ENCODE measurements at regions not wholly inside any gene's neighbourhood (a gene's known extent, or its start where the extent isn't known, plus 50 kb on each side); places are given as distances from the start of the nearest gene placed in this dataset.

GRCh38 chr11:119843877-119844276 lies 114.9 kb upstream of the NECTIN1 start:
- TF ChIP-seq POLR2A (IDR thresholded peaks at IDR 0.05; ENCODE audit: low read depth, low read length) (no peak), CEBPB (IDR thresholded peaks at IDR 0.05; ENCODE audit: low read depth, low read length) (no peak), CHD1 (IDR thresholded peaks at IDR 0.05; ENCODE audit: low read depth, low read length) (no peak), FOS (IDR thresholded peaks at IDR 0.05; ENCODE audit: low read depth, low read length) (no peak), RFX5 (IDR thresholded peaks at IDR 0.05; ENCODE audit: low read depth, low read length) (no peak), SMC3 (IDR thresholded peaks at IDR 0.05; ENCODE audit: low read depth, low read length) (no peak), MXI1 (IDR thresholded peaks at IDR 0.05; ENCODE audit: borderline replicate concordance, low read depth, low read length) (no peak), MAFK (IDR thresholded peaks at IDR 0.05; ENCODE audit: low read depth, low read length) (no peak), RAD21 (IDR thresholded peaks at IDR 0.05; ENCODE audit: low read length) (no peak), RCOR1 (IDR thresholded peaks at IDR 0.05; ENCODE audit: insufficient replicate concordance, low read length) (no peak), BHLHE40 (IDR thresholded peaks at IDR 0.05; ENCODE audit: low read depth, low read length) (no peak)
- TF ChIP-seq, protein P1, sequence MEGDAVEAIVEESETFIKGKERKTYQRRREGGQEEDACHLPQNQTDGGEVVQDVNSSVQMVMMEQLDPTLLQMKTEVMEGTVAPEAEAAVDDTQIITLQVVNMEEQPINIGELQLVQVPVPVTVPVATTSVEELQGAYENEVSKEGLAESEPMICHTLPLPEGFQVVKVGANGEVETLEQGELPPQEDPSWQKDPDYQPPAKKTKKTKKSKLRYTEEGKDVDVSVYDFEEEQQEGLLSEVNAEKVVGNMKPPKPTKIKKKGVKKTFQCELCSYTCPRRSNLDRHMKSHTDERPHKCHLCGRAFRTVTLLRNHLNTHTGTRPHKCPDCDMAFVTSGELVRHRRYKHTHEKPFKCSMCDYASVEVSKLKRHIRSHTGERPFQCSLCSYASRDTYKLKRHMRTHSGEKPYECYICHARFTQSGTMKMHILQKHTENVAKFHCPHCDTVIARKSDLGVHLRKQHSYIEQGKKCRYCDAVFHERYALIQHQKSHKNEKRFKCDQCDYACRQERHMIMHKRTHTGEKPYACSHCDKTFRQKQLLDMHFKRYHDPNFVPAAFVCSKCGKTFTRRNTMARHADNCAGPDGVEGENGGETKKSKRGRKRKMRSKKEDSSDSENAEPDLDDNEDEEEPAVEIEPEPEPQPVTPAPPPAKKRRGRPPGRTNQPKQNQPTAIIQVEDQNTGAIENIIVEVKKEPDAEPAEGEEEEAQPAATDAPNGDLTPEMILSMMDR (conservative IDR thresholded peaks at IDR 0.05; ENCODE audit: low read depth, low read length): no peak
- TF ChIP-seq, protein P2, sequence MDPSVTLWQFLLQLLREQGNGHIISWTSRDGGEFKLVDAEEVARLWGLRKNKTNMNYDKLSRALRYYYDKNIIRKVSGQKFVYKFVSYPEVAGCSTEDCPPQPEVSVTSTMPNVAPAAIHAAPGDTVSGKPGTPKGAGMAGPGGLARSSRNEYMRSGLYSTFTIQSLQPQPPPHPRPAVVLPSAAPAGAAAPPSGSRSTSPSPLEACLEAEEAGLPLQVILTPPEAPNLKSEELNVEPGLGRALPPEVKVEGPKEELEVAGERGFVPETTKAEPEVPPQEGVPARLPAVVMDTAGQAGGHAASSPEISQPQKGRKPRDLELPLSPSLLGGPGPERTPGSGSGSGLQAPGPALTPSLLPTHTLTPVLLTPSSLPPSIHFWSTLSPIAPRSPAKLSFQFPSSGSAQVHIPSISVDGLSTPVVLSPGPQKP (IDR thresholded peaks at IDR 0.05; ENCODE audit: borderline replicate concordance, low read depth, low read length): no peak

Measured in IMR-90 (cell line).